ENCODE measurements at regions not wholly inside any gene's neighbourhood (a gene's known extent, or its start where the extent isn't known, plus 50 kb on each side); places are given as distances from the start of the nearest gene placed in this dataset.

DNA sequence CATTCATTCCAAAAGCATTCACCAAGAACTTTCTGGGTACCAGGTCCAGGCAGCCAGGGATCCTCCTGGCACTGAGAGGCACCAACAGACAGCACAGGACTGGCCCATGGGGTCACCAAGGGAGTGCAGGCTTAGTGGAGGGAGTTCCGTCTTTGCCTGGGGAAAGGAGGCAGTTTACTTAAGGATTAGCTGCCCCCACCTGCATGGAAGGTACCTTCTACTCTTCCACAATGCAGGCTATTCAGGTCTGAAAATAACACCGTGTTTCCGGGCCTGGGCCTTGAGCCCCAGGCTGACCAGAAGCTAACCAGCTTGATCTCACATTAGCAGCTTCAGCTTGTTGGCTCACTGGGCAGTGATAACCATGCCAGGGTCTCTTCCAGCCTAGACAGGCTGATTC lies 199.4 kb downstream of the FOXA2 start (continued):
- TF ChIP-seq, protein P1, sequence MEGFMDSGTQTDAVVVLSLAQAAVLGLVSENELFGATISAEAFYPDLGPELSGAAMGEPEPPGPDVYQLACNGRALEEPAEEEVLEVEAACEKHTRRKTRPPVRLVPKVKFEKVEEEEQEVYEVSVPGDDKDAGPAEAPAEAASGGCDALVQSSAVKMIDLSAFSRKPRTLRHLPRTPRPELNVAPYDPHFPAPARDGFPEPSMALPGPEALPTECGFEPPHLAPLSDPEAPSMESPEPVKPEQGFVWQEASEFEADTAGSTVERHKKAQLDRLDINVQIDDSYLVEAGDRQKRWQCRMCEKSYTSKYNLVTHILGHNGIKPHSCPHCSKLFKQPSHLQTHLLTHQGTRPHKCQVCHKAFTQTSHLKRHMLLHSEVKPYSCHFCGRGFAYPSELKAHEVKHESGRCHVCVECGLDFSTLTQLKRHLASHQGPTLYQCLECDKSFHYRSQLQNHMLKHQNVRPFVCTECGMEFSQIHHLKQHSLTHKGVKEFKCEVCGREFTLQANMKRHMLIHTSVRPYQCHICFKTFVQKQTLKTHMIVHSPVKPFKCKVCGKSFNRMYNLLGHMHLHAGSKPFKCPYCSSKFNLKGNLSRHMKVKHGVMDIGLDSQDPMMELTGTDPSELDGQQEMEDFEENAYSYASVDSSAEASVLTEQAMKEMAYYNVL (CRISPR knock-in tag; IDR thresholded peaks at IDR 0.05; ENCODE audit: borderline replicate concordance) = no peak
- TF ChIP-seq MBNL3 (CRISPR knock-in tag; conservative IDR thresholded peaks at IDR 0.05) (no peak), BORCS8-MEF2B (CRISPR knock-in tag; IDR thresholded peaks at IDR 0.05) (no peak), ZFX (CRISPR knock-in tag; IDR thresholded peaks at IDR 0.05; ENCODE audit: low read depth) (peak; percentile 26; the same call in 1 of the 2 replicates), DMAP1 (CRISPR knock-in tag; IDR thresholded peaks at IDR 0.05) (no peak), SOX5 (CRISPR knock-in tag; IDR thresholded peaks at IDR 0.05; ENCODE audit: borderline replicate concordance) (no peak), ZNF619 (CRISPR knock-in tag; IDR thresholded peaks at IDR 0.05) (no peak), DR1 (CRISPR knock-in tag; IDR thresholded peaks at IDR 0.05) (no peak), ZNF441 (CRISPR knock-in tag; IDR thresholded peaks at IDR 0.05; ENCODE audit: borderline replicate concordance) (no peak), EP300 (IDR thresholded peaks at IDR 0.05; ENCODE audit: low read depth in 2 of 2, low read length in 2 of 2) (0 out of 4 replicates have a peak, but pooled peaks of 1 of the 2 experiments have one; percentile 12), EP300 (CRISPR knock-in tag; IDR thresholded peaks at IDR 0.05; ENCODE audit: borderline replicate concordance) (no peak), NR2C2 (CRISPR knock-in tag; IDR thresholded peaks at IDR 0.05; ENCODE audit: borderline replicate concordance) (no peak), CEBPB (IDR thresholded peaks at IDR 0.05; ENCODE audit: borderline replicate concordance, low read depth, low read length) (no peak), ZNF3 (CRISPR knock-in tag; IDR thresholded peaks at IDR 0.05) (no peak), FOXA3 (CRISPR knock-in tag; IDR thresholded peaks at IDR 0.05) (peak; percentile 60; the same call in 1 of the 2 replicates), REL (CRISPR knock-in tag; conservative IDR thresholded peaks at IDR 0.05) (no peak), ZNF616 (CRISPR knock-in tag; IDR thresholded peaks at IDR 0.05; ENCODE audit: low read depth) (no peak), TMF1 (CRISPR knock-in tag; IDR thresholded peaks at IDR 0.05; ENCODE audit: low read depth) (no peak), ZNF550 (CRISPR knock-in tag; IDR thresholded peaks at IDR 0.05; ENCODE audit: borderline replicate concordance) (no peak), HNF4G (IDR thresholded peaks at IDR 0.05; ENCODE audit: borderline replicate concordance, low read depth, low read length) (no peak), HNF4G (CRISPR knock-in tag; IDR thresholded peaks at IDR 0.05; ENCODE audit: borderline replicate concordance, low read depth) (no peak), ERF (CRISPR knock-in tag; IDR thresholded peaks at IDR 0.05) (no peak), PAWR (CRISPR knock-in tag; IDR thresholded peaks at IDR 0.05; ENCODE audit: borderline replicate concordance) (no peak), ZNF709 (CRISPR knock-in tag; IDR thresholded peaks at IDR 0.05) (no peak), ZIK1 (CRISPR knock-in tag; IDR thresholded peaks at IDR 0.05; ENCODE audit: borderline replicate concordance, low read depth) (no peak), HOXA3 (CRISPR knock-in tag; IDR thresholded peaks at IDR 0.05) (no peak), ZNF883 (CRISPR knock-in tag; IDR thresholded peaks at IDR 0.05; ENCODE audit: not compliant biosample characterization) (no peak), NFYC (CRISPR knock-in tag; IDR thresholded peaks at IDR 0.05) (no peak), TAF1 (CRISPR knock-in tag; IDR thresholded peaks at IDR 0.05) (0 out of 2 replicates have a peak, but pooled peaks have one; percentile 8)
- TF ChIP-seq, protein P2, sequence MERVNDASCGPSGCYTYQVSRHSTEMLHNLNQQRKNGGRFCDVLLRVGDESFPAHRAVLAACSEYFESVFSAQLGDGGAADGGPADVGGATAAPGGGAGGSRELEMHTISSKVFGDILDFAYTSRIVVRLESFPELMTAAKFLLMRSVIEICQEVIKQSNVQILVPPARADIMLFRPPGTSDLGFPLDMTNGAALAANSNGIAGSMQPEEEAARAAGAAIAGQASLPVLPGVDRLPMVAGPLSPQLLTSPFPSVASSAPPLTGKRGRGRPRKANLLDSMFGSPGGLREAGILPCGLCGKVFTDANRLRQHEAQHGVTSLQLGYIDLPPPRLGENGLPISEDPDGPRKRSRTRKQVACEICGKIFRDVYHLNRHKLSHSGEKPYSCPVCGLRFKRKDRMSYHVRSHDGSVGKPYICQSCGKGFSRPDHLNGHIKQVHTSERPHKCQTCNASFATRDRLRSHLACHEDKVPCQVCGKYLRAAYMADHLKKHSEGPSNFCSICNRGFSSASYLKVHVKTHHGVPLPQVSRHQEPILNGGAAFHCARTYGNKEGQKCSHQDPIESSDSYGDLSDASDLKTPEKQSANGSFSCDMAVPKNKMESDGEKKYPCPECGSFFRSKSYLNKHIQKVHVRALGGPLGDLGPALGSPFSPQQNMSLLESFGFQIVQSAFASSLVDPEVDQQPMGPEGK (CRISPR knock-in tag; IDR thresholded peaks at IDR 0.05) = peak; percentile 89
- TF ChIP-seq, protein P3, sequence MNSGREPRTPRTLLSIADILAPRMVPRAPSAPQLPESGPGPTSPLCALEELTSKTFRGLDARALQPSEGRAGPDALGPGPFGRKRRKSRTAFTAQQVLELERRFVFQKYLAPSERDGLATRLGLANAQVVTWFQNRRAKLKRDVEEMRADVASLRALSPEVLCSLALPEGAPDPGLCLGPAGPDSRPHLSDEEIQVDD (CRISPR knock-in tag; IDR thresholded peaks at IDR 0.05; ENCODE audit: borderline replicate concordance) = no peak

All from HepG2 (cell line).